GM19395 (cell line): ENCODE measurements at regions not wholly inside any gene's neighbourhood (a gene's known extent, or its start where the extent isn't known, plus 50 kb on each side); places are given as distances from the start of the nearest gene placed in this dataset.
A peak's percentile ranks its signal among the peaks of the same experiment; 100 is the strongest.

Experiments
- ATAC-seq: cut with Tn5 transposase; IDR thresholded peaks from one replicate; pipeline ENCODE4 v1.9.1; 2021; ENCODE audit warnings: mild to moderate bottlenecking, moderate library complexity; ENCODE audit not compliant: unreplicated experiment

DNA sequence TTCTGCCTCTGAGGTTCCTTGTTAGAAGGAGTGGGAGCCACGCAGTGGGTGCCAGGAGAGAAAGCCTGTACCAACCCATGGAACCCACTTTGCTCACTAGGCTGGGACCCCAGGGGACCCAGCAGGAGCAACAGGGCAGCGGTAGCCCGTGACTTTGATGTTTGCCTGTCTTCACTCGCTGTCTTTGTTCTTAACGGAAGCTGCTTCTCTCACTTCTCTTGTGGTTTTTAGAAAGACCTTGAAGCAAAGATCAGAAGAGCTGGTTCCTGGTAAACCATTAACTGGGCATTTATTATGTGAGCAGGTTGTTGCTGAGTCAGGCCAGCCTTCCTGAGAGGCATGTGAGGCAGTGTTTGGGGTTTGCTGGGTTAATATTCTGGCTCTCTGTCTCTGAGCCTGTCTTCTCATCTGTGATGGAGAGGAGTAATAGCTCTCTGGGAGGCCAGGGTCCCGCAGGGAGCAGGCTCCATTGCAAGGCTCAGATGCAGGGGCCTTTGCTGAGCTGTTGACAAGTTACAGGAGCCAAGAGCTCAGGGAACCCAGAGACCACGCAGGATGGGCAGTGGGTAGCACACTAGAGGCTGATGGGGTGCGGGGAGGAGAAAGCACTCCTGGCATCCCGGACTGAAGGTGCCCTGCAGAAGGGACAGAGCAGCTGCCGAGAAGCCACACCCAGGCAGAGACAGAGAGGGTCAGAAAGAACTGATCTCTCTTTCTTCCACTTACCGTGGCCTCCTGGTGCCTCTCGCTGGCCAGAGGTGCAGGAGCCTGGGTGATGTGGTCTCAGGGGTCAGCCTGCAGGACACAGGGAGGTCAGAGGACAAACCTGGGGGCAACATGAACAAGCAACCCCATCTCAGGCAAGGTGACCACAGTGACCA, 367.5 kb upstream of the C1orf174 start:
- peak; percentile 94 for ATAC-seq

DNA sequence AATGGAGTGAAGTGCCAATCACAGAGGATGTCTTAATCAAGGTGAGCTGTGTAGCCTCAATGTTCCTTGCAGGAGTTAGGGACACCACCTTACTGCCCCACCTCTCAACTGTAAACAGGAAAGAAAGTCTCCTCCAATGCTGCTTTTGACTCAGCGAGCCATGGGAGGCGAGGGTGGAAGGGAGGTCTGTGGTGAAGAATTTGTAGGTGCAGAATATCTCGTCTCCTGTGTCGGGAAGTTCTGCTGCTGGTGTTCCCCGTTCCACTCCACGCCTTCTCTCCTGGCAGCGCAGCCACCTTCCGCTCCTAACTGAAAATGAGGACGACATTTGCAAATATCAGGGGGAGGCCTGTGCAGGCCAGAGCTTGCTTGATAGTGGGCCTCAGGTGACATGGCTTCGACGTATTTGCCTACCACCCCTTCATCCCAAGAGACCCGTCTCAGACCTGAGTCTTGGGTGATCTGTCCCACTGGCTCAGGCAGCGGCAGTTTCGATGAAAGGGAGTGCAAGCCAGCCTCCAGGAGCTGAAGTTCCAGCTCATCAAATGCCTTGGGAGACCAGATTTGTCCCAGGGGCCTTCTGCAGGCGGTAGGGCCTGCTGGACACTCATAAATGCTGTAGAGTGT, 368.3 kb upstream of the C1orf174 start:
- ATAC-seq, result peak; percentile 9

- ATAC-seq, result no peak
Observed at GRCh38 chr1:4268889-4269284, 368.8 kb upstream of the C1orf174 start.

DNA sequence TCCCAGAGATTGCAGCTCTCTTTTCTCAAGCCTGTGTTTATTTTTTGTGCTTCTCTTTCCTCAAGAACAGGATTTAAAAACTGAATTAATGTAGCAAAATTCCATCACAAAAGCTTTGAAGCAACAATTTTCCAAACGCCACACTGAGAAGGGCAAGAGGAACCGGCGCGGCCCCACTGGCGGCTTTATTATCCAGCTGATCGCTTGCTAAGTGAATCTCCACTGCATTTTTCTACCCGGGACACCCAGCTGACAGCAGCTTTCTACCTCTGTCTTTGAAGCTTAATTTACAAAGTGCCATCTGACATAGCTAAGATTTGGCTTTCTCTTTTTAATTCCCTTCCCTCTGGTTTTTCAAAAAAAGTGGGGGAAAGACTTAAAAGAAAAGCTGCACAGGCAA, 369.3 kb upstream of the C1orf174 start:
- no peak for ATAC-seq

DNA sequence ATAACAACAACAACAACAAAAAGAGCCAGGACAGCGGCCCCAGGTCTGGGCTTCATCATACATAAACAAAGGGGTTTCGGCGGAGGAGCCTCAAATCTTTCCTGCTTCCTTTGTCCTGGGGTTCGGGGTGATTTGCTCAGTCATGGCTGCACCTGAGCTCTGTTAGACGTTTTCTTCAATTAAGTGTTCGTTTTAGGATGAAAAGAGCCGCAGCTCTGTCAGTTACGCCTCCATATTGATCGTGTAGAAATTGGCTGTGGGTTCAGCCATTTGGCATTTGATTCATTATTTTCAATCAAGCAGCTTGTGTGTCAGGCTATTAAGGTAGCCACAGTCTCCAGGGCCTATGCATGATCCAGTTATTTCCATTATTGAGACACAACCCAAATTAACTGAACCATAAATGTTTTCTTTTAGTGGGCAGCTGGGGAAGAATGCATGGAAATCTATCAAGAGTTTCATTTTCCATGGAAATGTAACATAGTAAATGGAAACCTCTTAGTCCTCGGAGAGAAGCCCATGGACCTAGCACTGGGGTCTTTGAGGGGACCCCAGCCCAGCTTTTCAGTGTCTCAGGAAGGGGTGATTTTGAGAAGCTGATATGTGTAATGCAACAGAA, 370.0 kb upstream of the C1orf174 start:
- no peak for ATAC-seq

- no peak for ATAC-seq
Observed at GRCh38 chr1:4270651-4271337, 370.7 kb upstream of the C1orf174 start.

GRCh38 chr1:4271338-4271998, 371.4 kb upstream of the C1orf174 start:
- ATAC-seq, result no peak

GRCh38 chr1:4272568-4272967, 372.5 kb upstream of the C1orf174 start:
- ATAC-seq, result no peak

DNA sequence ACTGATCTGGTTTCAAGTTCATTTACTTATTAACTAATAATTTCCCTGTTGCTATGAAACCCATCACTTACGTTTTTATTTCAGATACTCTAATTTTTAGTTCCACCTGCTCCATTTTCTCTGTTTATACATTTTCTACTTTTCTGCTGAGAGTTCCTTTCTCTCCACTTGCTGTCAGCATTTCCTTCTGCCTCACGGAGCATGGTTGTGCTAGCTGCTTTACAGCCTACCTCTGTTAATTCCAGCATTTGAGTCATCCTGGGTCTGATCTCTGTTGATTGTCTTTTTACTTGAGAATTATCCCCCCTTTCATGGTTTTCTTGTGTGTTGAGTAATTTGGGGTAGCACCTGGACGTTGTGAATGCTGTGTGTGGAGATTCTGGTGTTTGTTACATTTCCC, 373.2 kb upstream of the C1orf174 start:
- ATAC-seq, result no peak

GRCh38 chr1:4273747-4274146, 373.7 kb upstream of the C1orf174 start:
- no peak for ATAC-seq

GRCh38 chr1:4275083-4275482, 375.0 kb upstream of the C1orf174 start:
- ATAC-seq, result no peak

DNA sequence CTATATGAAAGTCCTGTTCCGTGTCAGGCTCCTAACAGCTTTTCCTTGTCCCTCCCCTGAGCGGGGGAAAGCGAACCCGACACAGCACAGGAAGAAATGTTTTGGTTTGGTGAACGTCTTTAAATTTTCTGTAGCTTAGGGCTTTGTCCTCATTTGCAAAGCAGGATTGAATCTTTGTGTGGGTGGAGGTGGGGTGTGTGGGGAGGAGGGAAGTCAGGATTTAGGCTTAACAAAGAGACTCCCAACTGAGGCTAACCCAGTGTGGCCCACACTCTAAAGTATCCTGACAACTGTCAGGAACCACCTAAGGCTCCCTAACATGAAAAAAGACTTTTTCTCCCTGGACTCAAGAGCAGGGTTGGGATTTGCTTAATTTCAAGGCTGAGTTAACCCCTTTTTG, 376.2 kb upstream of the C1orf174 start:
- no peak for ATAC-seq

GRCh38 chr1:4277598-4277997, 376.8 kb upstream of the AJAP1 start:
- no peak for ATAC-seq

DNA sequence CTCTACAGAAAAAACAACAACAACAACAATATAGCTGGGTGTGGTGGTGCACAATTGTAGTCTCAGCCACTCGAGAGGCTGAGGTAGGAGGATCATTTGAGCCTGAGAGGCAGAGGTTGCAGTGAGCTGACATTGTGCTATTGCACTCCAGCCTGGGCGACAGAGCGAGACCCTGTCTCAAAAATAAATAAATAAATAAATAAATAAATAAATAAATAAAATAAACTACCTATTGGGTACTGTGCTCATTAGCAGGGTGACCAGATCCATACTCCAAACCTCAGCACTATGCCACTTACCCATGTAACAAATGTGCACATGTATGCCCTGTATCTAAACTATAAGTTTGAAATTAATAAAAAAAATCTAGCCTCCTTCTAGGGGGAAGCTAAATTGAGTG, 369.4 kb upstream of the AJAP1 start:
- no peak for ATAC-seq

GRCh38 chr1:4292861-4293260, 361.5 kb upstream of the AJAP1 start:
- ATAC-seq, result no peak

- no peak for ATAC-seq
Observed at GRCh38 chr1:4298361-4299083, 355.9 kb upstream of the AJAP1 start.

DNA sequence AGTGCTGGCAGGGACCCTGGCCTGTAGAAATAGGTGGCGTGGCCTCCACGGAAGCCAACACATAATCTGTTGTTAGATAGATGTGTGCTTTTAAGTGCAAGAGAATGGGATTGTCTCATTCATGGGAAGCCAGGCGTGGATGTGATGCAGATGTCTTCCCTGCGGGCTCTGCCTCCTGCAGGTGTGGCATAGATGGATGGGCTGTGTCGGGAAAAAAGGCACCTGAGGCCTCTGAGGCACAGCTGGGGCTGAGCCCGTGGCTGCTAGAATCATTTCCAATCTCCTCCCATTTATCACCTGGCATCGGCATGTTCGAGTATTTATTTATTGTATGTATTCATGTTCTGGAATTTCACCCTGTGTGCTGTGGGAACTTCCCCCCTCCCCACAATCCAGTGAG, 353.4 kb upstream of the AJAP1 start:
- no peak for ATAC-seq

GRCh38 chr1:4303303-4303702, 351.1 kb upstream of the AJAP1 start:
- ATAC-seq, result no peak

DNA sequence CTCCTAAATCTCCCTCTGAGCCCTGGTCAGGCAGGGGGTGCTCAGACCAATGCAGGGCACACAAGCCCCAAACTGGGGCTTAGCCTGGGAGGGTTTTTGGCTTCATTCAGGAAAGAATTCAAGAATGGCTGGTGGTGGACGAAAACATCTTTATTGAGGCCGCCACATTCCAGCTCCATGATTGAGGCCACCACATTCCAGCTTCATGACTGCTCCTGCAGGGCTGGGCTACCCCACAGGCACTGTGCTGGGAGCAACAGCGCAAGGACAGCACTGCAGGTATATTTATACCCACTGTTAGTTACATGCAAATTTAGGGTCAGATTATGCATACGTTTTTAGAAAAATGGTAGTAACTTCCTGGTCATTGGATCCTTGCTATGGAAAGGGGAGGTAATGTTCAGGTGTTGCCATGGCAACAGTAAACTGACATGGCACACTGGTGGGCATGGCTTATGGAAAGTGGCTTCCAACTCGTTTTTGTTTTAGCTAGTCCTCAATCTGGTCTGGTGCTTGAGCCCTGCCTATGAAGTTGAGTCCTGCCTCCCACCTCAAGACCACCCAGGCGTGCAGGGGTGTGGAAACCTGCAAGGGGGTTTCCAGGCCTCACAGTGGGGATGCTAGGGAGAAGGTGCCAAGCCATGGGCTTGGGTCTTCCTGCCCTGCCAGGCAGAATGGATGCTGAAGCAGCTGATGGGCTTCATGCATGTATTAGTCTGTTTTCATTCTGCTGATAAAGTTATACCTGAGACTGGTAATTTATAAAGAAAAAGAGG, 348.7 kb upstream of the AJAP1 start:
- no peak for ATAC-seq
